Glutamatergic neuron (in vitro differentiated cells): ENCODE measurements at regions not wholly inside any gene's neighbourhood (a gene's known extent, or its start where the extent isn't known, plus 50 kb on each side); places are given as distances from the start of the nearest gene placed in this dataset.

Experiments used
- DNase-seq: peaks from one replicate; pipeline ENCODE4 v3.0.0; 2022
- H3K27ac Mint-ChIP-seq: one replicate; pipeline ENCODE4 v1.8.0; 2020; ENCODE audit warnings: mild to moderate bottlenecking, mixed read lengths, inconsistent platforms; ENCODE audit not compliant: unreplicated experiment
- H3K27me3 Mint-ChIP-seq: one replicate; pipeline ENCODE4 v1.8.0; 2020; ENCODE audit warnings: mild to moderate bottlenecking, moderate library complexity, mixed read lengths, inconsistent platforms; ENCODE audit not compliant: unreplicated experiment
- H3K36me3 Mint-ChIP-seq: one replicate; pipeline ENCODE4 v1.8.0; 2020; ENCODE audit warnings: mild to moderate bottlenecking, mixed read lengths, inconsistent platforms; ENCODE audit not compliant: unreplicated experiment
- H3K4me1 Mint-ChIP-seq: one replicate; pipeline ENCODE4 v1.8.0; 2020; ENCODE audit warnings: mild to moderate bottlenecking, low read depth, mixed read lengths, inconsistent platforms; ENCODE audit not compliant: unreplicated experiment
- H3K4me3 Mint-ChIP-seq: one replicate; pipeline ENCODE4 v1.8.0; 2020; ENCODE audit warnings: mild to moderate bottlenecking, mixed read lengths, inconsistent platforms; ENCODE audit not compliant: unreplicated experiment
- H3K9me3 Mint-ChIP-seq: one replicate; pipeline ENCODE4 v1.8.0; 2020; ENCODE audit warnings: mild to moderate bottlenecking, moderate library complexity, mixed read lengths, inconsistent platforms; ENCODE audit not compliant: unreplicated experiment
- CTCF ChIP-seq: fragments of 200-600 bp; sonication (generic); IDR thresholded peaks from one replicate; pipeline ENCODE4 v1.5.0; 2021; ENCODE audit not compliant: partially characterized antibody, unreplicated experiment

- no peak overlapping the region for H3K4me3 Mint-ChIP-seq
- H3K27me3 Mint-ChIP-seq, result no peaks in the 10 kb centered on the region
- no peak for DNase-seq
- no peak for TF ChIP-seq CTCF
- no peaks in the 10 kb centered on the region for H3K36me3 Mint-ChIP-seq
- no peaks in the 10 kb centered on the region for H3K4me1 Mint-ChIP-seq
- H3K27ac Mint-ChIP-seq, result no peak overlapping the region
- H3K9me3 Mint-ChIP-seq, result peaks cover 2% of the 10 kb centered on the region
Measured at GRCh38 chr13:82850644-82851043, 1031.6 kb downstream of the SLITRK1 start.

GRCh38 chr13:82848766-82849165, 1033.5 kb downstream of the SLITRK1 start:
- no peaks in the 10 kb centered on the region for H3K4me1 Mint-ChIP-seq
- no peak overlapping the region for H3K27ac Mint-ChIP-seq
- DNase-seq, result no peak
- no peaks in the 10 kb centered on the region for H3K27me3 Mint-ChIP-seq
- no peaks in the 10 kb centered on the region for H3K36me3 Mint-ChIP-seq
- H3K9me3 Mint-ChIP-seq, result peaks cover 2% of the 10 kb centered on the region
- no peak for TF ChIP-seq CTCF
- no peak overlapping the region for H3K4me3 Mint-ChIP-seq

GRCh38 chr13:82847595-82847994, 1034.7 kb downstream of the SLITRK1 start:
- Mint-ChIP-seq H3K4me1 (no peaks in the 10 kb centered on the region), H3K36me3 (no peaks in the 10 kb centered on the region), H3K9me3 (peaks cover 2% of the 10 kb centered on the region), H3K27me3 (no peaks in the 10 kb centered on the region), H3K27ac (no peak overlapping the region), H3K4me3 (no peak overlapping the region)
- TF ChIP-seq CTCF, result no peak
- DNase-seq, result no peak

GRCh38 chr13:82833923-82834322, 1048.4 kb downstream of the SLITRK1 start:
- DNase-seq, result no peak
- Mint-ChIP-seq H3K9me3 (no peaks in the 10 kb centered on the region), H3K36me3 (no peaks in the 10 kb centered on the region), H3K27ac (no peak overlapping the region), H3K4me3 (no peak overlapping the region), H3K27me3 (peaks cover 1% of the 10 kb centered on the region), H3K4me1 (no peaks in the 10 kb centered on the region)
- no peak for TF ChIP-seq CTCF

- Mint-ChIP-seq H3K36me3 (no peaks in the 10 kb centered on the region), H3K4me1 (no peaks in the 10 kb centered on the region), H3K9me3 (peaks cover 1% of the 10 kb centered on the region), H3K4me3 (no peak overlapping the region), H3K27me3 (no peaks in the 10 kb centered on the region), H3K27ac (no peak overlapping the region)
- TF ChIP-seq CTCF, result no peak
- DNase-seq, result no peak
Measured at GRCh38 chr13:82829040-82829439, 1053.2 kb downstream of the SLITRK1 start.
